HL-60 (cell line): ENCODE measurements at regions not wholly inside any gene's neighbourhood (a gene's known extent, or its start where the extent isn't known, plus 50 kb on each side); places are given as distances from the start of the nearest gene placed in this dataset.

Source experiments
- DNase-seq, 2 experiments: peaks; one replicate each; pipeline ENCODE4 v3.0.0-alpha.2; 2010 to 2020; ENCODE audit warnings: low read depth in 1 of 2, low spot score in 1 of 2
- H3K27ac ChIP-seq: fragments of 250-450 bp; sonication (Bioruptor Pico); replicated peaks from 2 replicates; pipeline ENCODE4 v1.5.1; 2020; ENCODE audit warnings: mild to moderate bottlenecking, moderate library complexity
- H3K27me3 ChIP-seq: fragments of 250-450 bp; sonication (Bioruptor Pico); 2 replicates; pipeline ENCODE4 v1.5.1; 2021; ENCODE audit warnings: mild to moderate bottlenecking, moderate library complexity; ENCODE audit not compliant: insufficient read depth, poor library complexity, severe bottlenecking
- H3K4me3 ChIP-seq: replicated peaks from 2 replicates; pipeline ENCODE4 v1.5.1; 2011; ENCODE audit warnings: mild to moderate bottlenecking, control low read depth, low read length; ENCODE audit not compliant: insufficient read depth
- CTCF ChIP-seq: IDR thresholded peaks from one replicate; pipeline ENCODE4 v1.5.1; 2011; ENCODE audit warnings: low read length, control low read depth, inconsistent platforms; ENCODE audit not compliant: insufficient read depth
- GABPA ChIP-seq: IDR thresholded peaks from 2 replicates; pipeline ENCODE4 v1.6.1; 2012; ENCODE audit warnings: low read depth
- POLR2AphosphoS5 ChIP-seq: IDR thresholded peaks from 2 replicates; pipeline ENCODE4 v1.6.1; 2012; ENCODE audit warnings: low read depth
- REST ChIP-seq: IDR thresholded peaks from 2 replicates; pipeline ENCODE4 v1.6.1; 2012; ENCODE audit warnings: low read depth; ENCODE audit not compliant: insufficient replicate concordance
- SPI1 ChIP-seq: IDR thresholded peaks from 2 replicates; pipeline ENCODE4 v1.6.1; 2012; ENCODE audit warnings: low read depth, mild to moderate bottlenecking, borderline replicate concordance

GRCh38 chr5:44727100-44727499 is 81.6 kb upstream of the MRPS30 start:
- no peak overlapping the region for H3K4me3 ChIP-seq
- H3K27me3 ChIP-seq, result no peaks in the 10 kb centered on the region
- TF ChIP-seq CTCF (no peak), POLR2AphosphoS5 (no peak), REST (no peak), GABPA (no peak), SPI1 (no peak)
- no peak overlapping the region for H3K27ac ChIP-seq
- no peak for DNase-seq

- no peaks in the 10 kb centered on the region for H3K27me3 ChIP-seq
- no peak overlapping the region for H3K4me3 ChIP-seq
- TF ChIP-seq SPI1, result no peak
- TF ChIP-seq GABPA, result no peak
- TF ChIP-seq CTCF, result no peak
- TF ChIP-seq POLR2AphosphoS5, result no peak
- no peak for TF ChIP-seq REST
- DNase-seq, result no peak
- no peak overlapping the region for H3K27ac ChIP-seq
Measured at GRCh38 chr5:44719856-44720255, 88.9 kb upstream of the MRPS30 start.

- H3K27ac ChIP-seq, result no peak overlapping the region
- TF ChIP-seq CTCF (no peak), REST (no peak), GABPA (no peak), SPI1 (no peak)
- no peaks in the 10 kb centered on the region for H3K27me3 ChIP-seq
- DNase-seq, result no peak
- H3K4me3 ChIP-seq, result no peak overlapping the region
Measured at GRCh38 chr5:44714871-44715561, 93.7 kb upstream of the MRPS30 start.
